GM12878 (cell line): ENCODE measurements at regions not wholly inside any gene's neighbourhood (a gene's known extent, or its start where the extent isn't known, plus 50 kb on each side); places are given as distances from the start of the nearest gene placed in this dataset.

ENCODE experiments used
- ATAC-seq: fragments of 200-7000 bp; cut with Tn5 transposase; 3 replicates; pipeline ENCODE4 v1.9.1; 2020; ENCODE audit warnings: mild to moderate bottlenecking, moderate library complexity
- BruUV-seq: library from RNA; stranded (reverse); fragments of 400-500 nt; replicated peaks from 2 replicates; lab custom pipeline; 2021; lab: Mats Ljungman, UMichigan
- CTCF ChIA-PET: fragments of 300-600 bp; sonication (Branson Sonifier 250); formaldehyde crosslinking; extraction: SDS; loops from one replicate; lab custom pipeline; 2021; ENCODE audit warnings: inconsistent platforms; lab: Yijun Ruan, JAX
- POLR2A ChIA-PET: fragments of 350-600 bp; formaldehyde crosslinking; extraction: SDS; loops from one replicate; lab custom pipeline; 2021; ENCODE audit warnings: inconsistent platforms; lab: Charles Lee
- RAD21 ChIA-PET: fragments of 300-600 bp; sonication (Branson Sonifier 250); formaldehyde crosslinking; loops from one replicate; lab custom pipeline; 2023; ENCODE audit warnings: antibody characterized with exemption; ENCODE audit not compliant: unreplicated experiment; lab: Charles Lee
- SMC1A ChIA-PET: fragments of 300-600 bp; sonication (Branson Sonifier 250); formaldehyde crosslinking; loops from one replicate; lab custom pipeline; 2023; ENCODE audit not compliant: unreplicated experiment, uncharacterized antibody; lab: Charles Lee
- DNase-seq: peaks from one replicate; pipeline ENCODE4 v3.0.0-alpha.2; 2011; ENCODE audit warnings: low read depth, low spot score
- FAIRE-seq: peaks from 3 replicates; lab custom pipeline; 2011; peaks lifted over from hg19 to GRCh38; lab: Jason Lieb, UNC
- H2AFZ ChIP-seq: 2 replicates; pipeline ENCODE4 v1.6.0; 2011; ENCODE audit warnings: low read depth, low read length, control low read depth; ENCODE audit not compliant: control insufficient read depth
- H3K27ac ChIP-seq: 2 replicates; pipeline ENCODE4 v1.5.1; 2011; ENCODE audit warnings: control low read depth; ENCODE audit not compliant: control insufficient read depth, insufficient read depth
- H3K27me3 ChIP-seq, 2 experiments: replicated peaks in 1 of 2; 2 replicates each; pipeline versions ENCODE4 v1.6.0 to v1.6.1; 2011; ENCODE audit warnings: low read length in 1 of 2; ENCODE audit not compliant: control insufficient read depth in 2 of 2, insufficient read depth in 2 of 2
- H3K36me3 ChIP-seq, 2 experiments: 2 replicates each; pipeline ENCODE4 v1.5.1; 2011; ENCODE audit warnings: low read length in 1 of 2; ENCODE audit not compliant: control insufficient read depth in 2 of 2, insufficient read depth in 2 of 2
- H3K4me1 ChIP-seq: 2 replicates; pipeline ENCODE4 v1.6.1; 2011; ENCODE audit warnings: mild to moderate bottlenecking, low read length, moderate library complexity, mixed read lengths; ENCODE audit not compliant: control insufficient read depth, insufficient read depth
- H3K4me2 ChIP-seq: 2 replicates; pipeline ENCODE4 v1.6.0; 2011; ENCODE audit warnings: control low read depth; ENCODE audit not compliant: control insufficient read depth, insufficient read depth
- H3K4me3 ChIP-seq: fragments of 200-600 bp; sonication (generic); 2 replicates; pipeline ENCODE4 v1.5.1; 2016
- H3K79me2 ChIP-seq: 2 replicates; pipeline ENCODE4 v1.6.0; 2011; ENCODE audit warnings: low read length; ENCODE audit not compliant: control insufficient read depth, insufficient read depth
- H3K9ac ChIP-seq: 2 replicates; pipeline ENCODE4 v1.8.0; 2011; ENCODE audit warnings: low read length, control low read depth, mixed read lengths; ENCODE audit not compliant: control insufficient read depth, insufficient read depth
- H3K9me3 ChIP-seq: replicated peaks from 3 replicates; pipeline ENCODE4 v1.5.1; 2011; ENCODE audit warnings: mild to moderate bottlenecking, low read length; ENCODE audit not compliant: control insufficient read depth, insufficient read depth
- H4K20me1 ChIP-seq: 2 replicates; pipeline ENCODE4 v1.6.0; 2011; ENCODE audit not compliant: control insufficient read depth, insufficient read depth
- CREM ChIP-seq: IDR thresholded peaks from 2 replicates; pipeline ENCODE4 v1.6.1; 2014; ENCODE audit warnings: antibody characterized with exemption, low read depth
- ETV6 ChIP-seq, 2 experiments: fragments of 450-650 bp in 1 of 2; IDR thresholded peaks in 1 of 2; conservative IDR thresholded peaks in 1 of 2; 2 replicates each; pipeline ENCODE4 v1.6.1; 2014; ENCODE audit warnings: antibody characterized with exemption in 1 of 2, borderline replicate concordance in 1 of 2, low read depth in 1 of 2, mild to moderate bottlenecking in 1 of 2, moderate library complexity in 1 of 2
- NFYA ChIP-seq: IDR thresholded peaks from 2 replicates; pipeline ENCODE4 v1.6.1; 2011; ENCODE audit warnings: low read depth, mild to moderate bottlenecking, low read length, improper control_type of control experiment, borderline replicate concordance
- PAX8 ChIP-seq: fragments of 450-650 bp; IDR thresholded peaks from 2 replicates; pipeline ENCODE4 v1.6.1; 2017; ENCODE audit warnings: mild to moderate bottlenecking, moderate library complexity
- RAD51 ChIP-seq: fragments of 450-650 bp; IDR thresholded peaks from 2 replicates; pipeline ENCODE4 v1.6.1; 2016; ENCODE audit warnings: moderate library complexity, mild to moderate bottlenecking, inconsistent platforms
- RCOR1 ChIP-seq: conservative IDR thresholded peaks from 2 replicates; pipeline ENCODE4 v1.6.1; 2012; ENCODE audit warnings: low read depth, low read length, improper control_type of control experiment
- SREBF2 ChIP-seq: IDR thresholded peaks from 2 replicates; pipeline ENCODE4 v1.6.1; 2012; ENCODE audit warnings: mild to moderate bottlenecking, low read length
- WRNIP1 ChIP-seq: IDR thresholded peaks from 2 replicates; pipeline ENCODE4 v1.6.1; 2011; ENCODE audit warnings: low read depth, low read length, improper control_type of control experiment, borderline replicate concordance
- WGBS: methylation state at CpG from one replicate; pipeline ENCODE4 v1.1.6; 2016; ENCODE audit warnings: low lambda C conversion rate; ENCODE audit not compliant: insufficient replicate concordance, insufficient coverage; ENCODE audit errors: missing lambda C conversion rate; 5-methylcytosine and 5-hydroxymethylcytosine counted together
- in situ Hi-C: fragments of 300-500 bp; cut with MboI; formaldehyde crosslinking; loops from 9 replicates; pipeline ENCODE4 v1.14.3; 2018; ENCODE audit warnings: mixed read lengths
- intact Hi-C: fragments of 100-400 bp; cut with micrococcal nuclease; formaldehyde crosslinking; loops from one replicate; pipeline ENCODE4 v1.14.2; 2022; ENCODE audit not compliant: unreplicated experiment
- TF ChIP-seq, protein P1 (sequence below): IDR thresholded peaks from 2 replicates; pipeline ENCODE4 v1.6.1; 2011; ENCODE audit warnings: borderline replicate concordance, low read depth, mild to moderate bottlenecking, moderate library complexity, low read length; ENCODE audit not compliant: insufficient read depth, poor library complexity, severe bottlenecking
- TF ChIP-seq, protein P2 (sequence below): fragments of 450-650 bp; IDR thresholded peaks from 2 replicates; pipeline ENCODE4 v1.6.1; 2017; ENCODE audit warnings: mild to moderate bottlenecking
- TF ChIP-seq, protein P3 (sequence below): IDR thresholded peaks from 2 replicates; pipeline ENCODE4 v1.6.1; 2012; ENCODE audit warnings: low read length, inconsistent platforms

- ChIA-PET POLR2A (no interaction called here), RAD21 (interaction anchor here (0.6 kb wide), 1 partner anchor 97 kb away, joined by 3 read pairs; no protein-coding TSS in a partner anchor), SMC1A (no interaction called here), CTCF (no interaction called here)
- no peak for TF ChIP-seq SREBF2
- TF ChIP-seq NFYA, result no peak
- TF ChIP-seq CREM, result no peak
- no peak for TF ChIP-seq RCOR1
- TF ChIP-seq, protein P1, sequence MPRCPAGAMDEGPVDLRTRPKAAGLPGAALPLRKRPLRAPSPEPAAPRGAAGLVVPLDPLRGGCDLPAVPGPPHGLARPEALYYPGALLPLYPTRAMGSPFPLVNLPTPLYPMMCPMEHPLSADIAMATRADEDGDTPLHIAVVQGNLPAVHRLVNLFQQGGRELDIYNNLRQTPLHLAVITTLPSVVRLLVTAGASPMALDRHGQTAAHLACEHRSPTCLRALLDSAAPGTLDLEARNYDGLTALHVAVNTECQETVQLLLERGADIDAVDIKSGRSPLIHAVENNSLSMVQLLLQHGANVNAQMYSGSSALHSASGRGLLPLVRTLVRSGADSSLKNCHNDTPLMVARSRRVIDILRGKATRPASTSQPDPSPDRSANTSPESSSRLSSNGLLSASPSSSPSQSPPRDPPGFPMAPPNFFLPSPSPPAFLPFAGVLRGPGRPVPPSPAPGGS, result no peak
- TF ChIP-seq RAD51, result no peak
- no peak for TF ChIP-seq WRNIP1
- TF ChIP-seq, protein P2, sequence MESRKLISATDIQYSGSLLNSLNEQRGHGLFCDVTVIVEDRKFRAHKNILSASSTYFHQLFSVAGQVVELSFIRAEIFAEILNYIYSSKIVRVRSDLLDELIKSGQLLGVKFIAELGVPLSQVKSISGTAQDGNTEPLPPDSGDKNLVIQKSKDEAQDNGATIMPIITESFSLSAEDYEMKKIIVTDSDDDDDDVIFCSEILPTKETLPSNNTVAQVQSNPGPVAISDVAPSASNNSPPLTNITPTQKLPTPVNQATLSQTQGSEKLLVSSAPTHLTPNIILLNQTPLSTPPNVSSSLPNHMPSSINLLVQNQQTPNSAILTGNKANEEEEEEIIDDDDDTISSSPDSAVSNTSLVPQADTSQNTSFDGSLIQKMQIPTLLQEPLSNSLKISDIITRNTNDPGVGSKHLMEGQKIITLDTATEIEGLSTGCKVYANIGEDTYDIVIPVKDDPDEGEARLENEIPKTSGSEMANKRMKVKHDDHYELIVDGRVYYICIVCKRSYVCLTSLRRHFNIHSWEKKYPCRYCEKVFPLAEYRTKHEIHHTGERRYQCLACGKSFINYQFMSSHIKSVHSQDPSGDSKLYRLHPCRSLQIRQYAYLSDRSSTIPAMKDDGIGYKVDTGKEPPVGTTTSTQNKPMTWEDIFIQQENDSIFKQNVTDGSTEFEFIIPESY, result no peak
- no peak for TF ChIP-seq PAX8
- TF ChIP-seq ETV6 (conservative IDR thresholded peaks at IDR 0.05 in 1 of 2, IDR thresholded peaks at IDR 0.05 in 1 of 2; ENCODE audit: borderline replicate concordance in 1 of 2, low read depth in 1 of 2), result no peak
- TF ChIP-seq, protein P3, sequence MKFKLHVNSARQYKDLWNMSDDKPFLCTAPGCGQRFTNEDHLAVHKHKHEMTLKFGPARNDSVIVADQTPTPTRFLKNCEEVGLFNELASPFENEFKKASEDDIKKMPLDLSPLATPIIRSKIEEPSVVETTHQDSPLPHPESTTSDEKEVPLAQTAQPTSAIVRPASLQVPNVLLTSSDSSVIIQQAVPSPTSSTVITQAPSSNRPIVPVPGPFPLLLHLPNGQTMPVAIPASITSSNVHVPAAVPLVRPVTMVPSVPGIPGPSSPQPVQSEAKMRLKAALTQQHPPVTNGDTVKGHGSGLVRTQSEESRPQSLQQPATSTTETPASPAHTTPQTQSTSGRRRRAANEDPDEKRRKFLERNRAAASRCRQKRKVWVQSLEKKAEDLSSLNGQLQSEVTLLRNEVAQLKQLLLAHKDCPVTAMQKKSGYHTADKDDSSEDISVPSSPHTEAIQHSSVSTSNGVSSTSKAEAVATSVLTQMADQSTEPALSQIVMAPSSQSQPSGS, result no peak
- intact Hi-C loops, result no loop called here
- Histone ChIP-seq H3K27ac (no peak overlapping the region), H3K4me2 (no peak overlapping the region), H3K4me3 (no peak overlapping the region), H3K9ac (no peak overlapping the region), H3K79me2 (no peaks in the 10 kb centered on the region), H3K9me3 (no peaks in the 10 kb centered on the region), H3K36me3 (no peaks in the 10 kb centered on the region), H4K20me1 (no peaks in the 10 kb centered on the region), H3K27me3 (no peaks in the 10 kb centered on the region), H3K4me1 (no peaks in the 10 kb centered on the region), H2AFZ (no peak overlapping the region)
- ATAC-seq, result no peak
- in situ Hi-C loops, result no loop called here
- 28% methylated on average over 4 of the region's 4 CpGs for WGBS
- BruUV-seq, result no TSS peak
- DNase-seq, result no peak
- FAIRE-seq, result no peak
Observed at GRCh38 chr13:105937451-105937850, 598.0 kb downstream of the EFNB2 start.
